ENCODE measurements at regions not wholly inside any gene's neighbourhood (a gene's known extent, or its start where the extent isn't known, plus 50 kb on each side); places are given as distances from the start of the nearest gene placed in this dataset.

DNA sequence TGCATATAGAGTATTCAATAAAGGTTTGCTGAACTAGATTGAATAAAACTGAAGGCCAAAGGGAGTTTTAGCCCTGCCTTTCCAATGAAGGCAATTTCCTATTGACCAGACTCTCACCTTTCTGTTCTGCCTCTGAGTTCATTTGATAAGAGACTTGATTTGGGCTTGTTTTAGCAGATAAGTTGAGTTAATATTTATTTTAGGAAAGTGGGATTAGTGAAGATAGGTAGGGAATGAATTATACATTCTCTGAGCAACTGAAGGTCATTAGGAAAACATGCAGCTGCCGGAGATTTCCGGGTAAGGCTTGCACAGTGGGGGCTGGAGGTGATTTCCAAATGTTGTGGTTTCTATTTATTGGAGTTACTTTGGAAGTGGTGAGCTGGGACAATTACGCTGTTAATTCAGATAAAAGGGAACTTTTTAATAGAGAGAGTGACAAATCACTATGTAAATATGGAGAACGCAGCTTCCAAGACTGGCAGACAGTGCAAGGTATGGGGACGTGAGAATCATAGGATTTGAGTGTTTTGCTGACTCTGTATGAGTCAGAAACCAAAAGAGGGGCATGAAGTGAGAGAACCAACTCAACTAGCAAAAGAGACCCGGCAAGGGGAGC, 553.6 kb upstream of the BOD1L1 start:
- DNase-seq (ENCODE audit: low spot score in 2 of 2) = no peak

DNA sequence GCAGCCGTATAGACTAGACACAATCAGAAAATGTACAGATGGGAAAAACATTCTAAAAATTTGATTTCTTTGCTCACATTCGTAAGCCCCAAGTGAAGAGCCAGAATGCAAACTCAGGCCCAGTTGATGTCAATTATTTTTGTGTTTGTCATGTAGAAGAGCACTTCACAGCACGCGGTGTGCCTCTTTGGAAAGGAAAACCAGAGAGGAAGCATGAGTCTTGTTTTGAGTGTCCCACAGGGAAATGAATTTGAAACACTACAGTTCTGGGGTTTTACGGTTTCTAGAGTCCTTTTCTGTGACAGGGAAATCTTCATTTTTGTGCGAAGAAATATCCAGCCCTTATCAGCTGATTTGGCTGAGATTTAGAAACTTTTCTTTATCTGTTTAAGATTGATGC, 554.6 kb upstream of the BOD1L1 start:
- H3K36me3 ChIP-seq = no peaks in the 10 kb centered on the region
- TF ChIP-seq EP300 (IDR thresholded peaks at IDR 0.05) = no peak
- TF ChIP-seq POLR2A (IDR thresholded peaks at IDR 0.05) = no peak
- TF ChIP-seq, protein P1, sequence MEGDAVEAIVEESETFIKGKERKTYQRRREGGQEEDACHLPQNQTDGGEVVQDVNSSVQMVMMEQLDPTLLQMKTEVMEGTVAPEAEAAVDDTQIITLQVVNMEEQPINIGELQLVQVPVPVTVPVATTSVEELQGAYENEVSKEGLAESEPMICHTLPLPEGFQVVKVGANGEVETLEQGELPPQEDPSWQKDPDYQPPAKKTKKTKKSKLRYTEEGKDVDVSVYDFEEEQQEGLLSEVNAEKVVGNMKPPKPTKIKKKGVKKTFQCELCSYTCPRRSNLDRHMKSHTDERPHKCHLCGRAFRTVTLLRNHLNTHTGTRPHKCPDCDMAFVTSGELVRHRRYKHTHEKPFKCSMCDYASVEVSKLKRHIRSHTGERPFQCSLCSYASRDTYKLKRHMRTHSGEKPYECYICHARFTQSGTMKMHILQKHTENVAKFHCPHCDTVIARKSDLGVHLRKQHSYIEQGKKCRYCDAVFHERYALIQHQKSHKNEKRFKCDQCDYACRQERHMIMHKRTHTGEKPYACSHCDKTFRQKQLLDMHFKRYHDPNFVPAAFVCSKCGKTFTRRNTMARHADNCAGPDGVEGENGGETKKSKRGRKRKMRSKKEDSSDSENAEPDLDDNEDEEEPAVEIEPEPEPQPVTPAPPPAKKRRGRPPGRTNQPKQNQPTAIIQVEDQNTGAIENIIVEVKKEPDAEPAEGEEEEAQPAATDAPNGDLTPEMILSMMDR (IDR thresholded peaks at IDR 0.05) = no peak
- TF ChIP-seq POLR2AphosphoS5 (IDR thresholded peaks at IDR 0.05) = no peak
- no peak overlapping the region for H3K27ac ChIP-seq
- no peak overlapping the region for H3K4me3 ChIP-seq
- no peak for DNase-seq (ENCODE audit: low spot score in 2 of 2)
- H3K4me1 ChIP-seq = peaks cover 15% of the 10 kb centered on the region
- 73% methylated on average over 6 of the region's 6 CpGs for WGBS
- no peaks in the 10 kb centered on the region for H3K9me3 ChIP-seq
- no peaks in the 10 kb centered on the region for H3K27me3 ChIP-seq

More for the DNA sequence above, 553.6 kb upstream of the BOD1L1 start:
- no peak overlapping the region for H3K4me3 ChIP-seq
- TF ChIP-seq EP300 (IDR thresholded peaks at IDR 0.05) = no peak
- TF ChIP-seq POLR2A (IDR thresholded peaks at IDR 0.05) = no peak
- TF ChIP-seq, protein P1 (IDR thresholded peaks at IDR 0.05) = no peak
- no peak for TF ChIP-seq POLR2AphosphoS5 (IDR thresholded peaks at IDR 0.05)
- no peaks in the 10 kb centered on the region for H3K9me3 ChIP-seq
- WGBS = 75% methylated on average over 6 of the region's 6 CpGs
- peaks cover 15% of the 10 kb centered on the region for H3K4me1 ChIP-seq
- no peak overlapping the region for H3K27ac ChIP-seq
- H3K36me3 ChIP-seq = no peaks in the 10 kb centered on the region
- H3K27me3 ChIP-seq = no peaks in the 10 kb centered on the region

DNA sequence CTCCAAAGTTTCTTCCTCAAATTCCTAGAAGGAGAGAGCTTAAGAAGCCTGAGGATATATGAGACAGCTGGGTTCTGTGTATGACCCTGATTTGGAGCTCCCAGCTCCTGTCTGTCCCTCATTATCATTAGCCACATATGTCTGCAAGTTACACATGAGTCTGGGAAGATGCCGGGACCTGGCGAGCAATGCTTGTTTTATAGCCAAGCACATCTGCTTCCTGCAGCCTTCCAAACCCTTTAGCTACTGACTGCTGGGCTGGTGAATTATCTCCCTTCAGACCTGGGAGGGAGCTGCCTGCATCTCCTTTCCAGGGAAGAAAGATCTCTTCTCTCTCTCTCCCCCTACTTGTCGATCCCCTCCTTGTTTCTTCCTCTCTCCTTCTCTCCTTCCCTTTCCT, 556.7 kb upstream of the BOD1L1 start:
- no peak overlapping the region for H3K4me3 ChIP-seq
- no peak for DNase-seq (ENCODE audit: low spot score in 2 of 2)
- WGBS = 11% methylated on average over 3 of the region's 3 CpGs
- TF ChIP-seq POLR2AphosphoS5 (IDR thresholded peaks at IDR 0.05) (no peak), POLR2A (IDR thresholded peaks at IDR 0.05) (no peak), EP300 (IDR thresholded peaks at IDR 0.05) (no peak)
- TF ChIP-seq, protein P1 (IDR thresholded peaks at IDR 0.05) = no peak
- no peak overlapping the region for H3K27ac ChIP-seq
- peaks cover 3% of the 10 kb centered on the region for H3K4me1 ChIP-seq
- no peaks in the 10 kb centered on the region for H3K9me3 ChIP-seq
- no peaks in the 10 kb centered on the region for H3K27me3 ChIP-seq
- no peaks in the 10 kb centered on the region for H3K36me3 ChIP-seq

DNA sequence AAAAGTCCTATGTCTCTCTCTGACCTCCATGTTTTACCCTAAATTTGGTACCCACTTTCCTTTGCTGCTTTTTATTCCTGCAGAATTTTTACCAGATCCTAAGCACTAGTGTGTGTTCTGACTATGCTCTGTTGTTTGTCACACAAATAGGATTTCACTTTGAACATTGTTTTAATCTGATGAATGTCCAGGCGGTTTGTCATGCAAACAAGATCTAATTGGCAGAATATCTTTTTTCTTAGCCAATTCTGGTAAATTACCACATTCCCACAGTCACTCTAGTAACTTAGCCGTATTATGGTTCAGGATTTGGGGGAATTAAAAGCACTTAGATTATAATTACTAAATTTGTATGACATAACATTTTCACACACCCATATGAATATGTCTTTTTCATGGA, 557.2 kb upstream of the BOD1L1 start:
- H3K27me3 ChIP-seq = no peaks in the 10 kb centered on the region
- no peaks in the 10 kb centered on the region for H3K36me3 ChIP-seq
- H3K4me3 ChIP-seq = no peak overlapping the region
- no peaks in the 10 kb centered on the region for H3K9me3 ChIP-seq
- TF ChIP-seq POLR2AphosphoS5 (IDR thresholded peaks at IDR 0.05) = no peak
- WGBS = 61% methylated on average over 2 of the region's 2 CpGs
- DNase-seq (ENCODE audit: low spot score in 2 of 2) = no peak
- peaks cover 3% of the 10 kb centered on the region for H3K4me1 ChIP-seq
- H3K27ac ChIP-seq = no peak overlapping the region

DNA sequence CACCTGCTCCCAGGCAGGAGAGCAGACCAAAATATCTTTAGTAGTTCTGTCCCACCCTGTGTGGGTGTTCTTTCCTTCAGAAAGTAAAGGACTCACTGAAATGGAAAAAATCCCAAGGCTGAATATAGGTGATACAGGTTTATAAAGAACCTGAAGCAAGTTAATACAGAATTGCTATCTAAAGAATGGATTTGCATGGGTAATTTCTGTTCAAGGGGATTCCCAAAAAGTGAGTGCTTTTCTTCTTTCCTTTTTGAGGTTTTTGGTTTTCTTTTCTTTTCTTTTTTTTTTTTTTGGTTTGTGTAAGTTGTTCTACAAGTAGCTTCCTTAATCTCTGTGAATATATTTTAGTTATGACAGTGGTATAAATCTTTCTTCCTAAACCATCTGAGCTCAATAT, 560.7 kb upstream of the BOD1L1 start:
- Histone ChIP-seq H3K27ac (no peak overlapping the region), H3K9me3 (no peaks in the 10 kb centered on the region), H3K27me3 (no peaks in the 10 kb centered on the region), H3K4me1 (peaks cover 3% of the 10 kb centered on the region), H3K4me3 (no peak overlapping the region), H3K36me3 (no peaks in the 10 kb centered on the region)
- TF ChIP-seq POLR2A (IDR thresholded peaks at IDR 0.05) (no peak), EP300 (IDR thresholded peaks at IDR 0.05) (no peak), POLR2AphosphoS5 (IDR thresholded peaks at IDR 0.05) (no peak)
- TF ChIP-seq, protein P1 (IDR thresholded peaks at IDR 0.05) = no peak
- no peak for DNase-seq (ENCODE audit: low spot score in 2 of 2)

DNA sequence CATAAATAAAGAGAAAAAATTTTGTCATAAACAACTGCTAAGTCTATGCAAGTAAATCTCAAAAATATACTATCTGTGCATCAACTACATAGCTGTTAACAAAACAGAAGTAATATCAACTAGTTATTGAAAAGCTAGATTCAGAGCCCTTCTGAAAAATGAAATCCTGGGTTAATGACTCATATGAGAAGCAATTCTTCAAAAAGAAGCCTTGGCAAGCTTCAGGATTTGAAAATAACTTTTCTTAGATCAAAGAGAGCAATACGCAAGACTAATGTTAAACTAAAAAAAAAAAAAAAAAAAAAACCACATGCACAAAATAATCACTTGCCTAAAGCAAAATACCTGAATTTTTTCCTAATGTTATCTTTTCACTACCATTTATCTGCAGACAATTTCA, 566.1 kb upstream of the BOD1L1 start:
- no peak for DNase-seq (ENCODE audit: low spot score in 2 of 2)
- H3K36me3 ChIP-seq = no peaks in the 10 kb centered on the region

More for the DNA sequence above, 566.1 kb upstream of the BOD1L1 start:
- Histone ChIP-seq H3K4me3 (no peak overlapping the region), H3K9me3 (no peaks in the 10 kb centered on the region), H3K27me3 (no peaks in the 10 kb centered on the region), H3K4me1 (no peaks in the 10 kb centered on the region), H3K27ac (no peak overlapping the region)
- TF ChIP-seq POLR2AphosphoS5 (IDR thresholded peaks at IDR 0.05) (no peak), POLR2A (IDR thresholded peaks at IDR 0.05) (no peak), EP300 (IDR thresholded peaks at IDR 0.05) (no peak)
- TF ChIP-seq, protein P1 (IDR thresholded peaks at IDR 0.05) = no peak
- 29% methylated on average over 1 of the region's 1 CpG for WGBS
